HepG2 (cell line): ENCODE measurements at regions not wholly inside any gene's neighbourhood (a gene's known extent, or its start where the extent isn't known, plus 50 kb on each side); places are given as distances from the start of the nearest gene placed in this dataset.

Experiments used
- ATAC-seq: fragments of 200-7000 bp; cut with Tn5 transposase; 3 replicates; pipeline ENCODE4 v1.9.1; 2020; ENCODE audit warnings: mild to moderate bottlenecking, moderate library complexity
- BruUV-seq: library from RNA; stranded (reverse); fragments of 400-500 nt; replicated peaks from 2 replicates; lab custom pipeline; 2021; lab: Mats Ljungman, UMichigan
- CTCF ChIA-PET: fragments of 300-600 bp; formaldehyde crosslinking; extraction: SDS; loops from one replicate; lab custom pipeline; 2021; ENCODE audit warnings: low total read pairs, inconsistent platforms, low intra/inter-chr PET ratio; lab: Yijun Ruan, JAX
- POLR2A ChIA-PET: fragments of 350-600 bp; sonication (Branson Sonifier 250); formaldehyde crosslinking; loops from one replicate; lab custom pipeline; 2020; ENCODE audit warnings: antibody characterized with exemption, inconsistent platforms; lab: Yijun Ruan, JAX
- DNase-seq: peaks from one replicate; pipeline ENCODE4 v3.0.0-alpha.2; 2015; ENCODE audit warnings: low spot score
- FAIRE-seq: peaks from 3 replicates; lab custom pipeline; 2011; peaks lifted over from hg19 to GRCh38; lab: Jason Lieb, UNC
- H2AFZ ChIP-seq: one replicate; pipeline ENCODE4 v1.6.1; 2011; ENCODE audit warnings: low read length, inconsistent platforms
- H3K27ac ChIP-seq: fragments of 300-600 bp; 3 replicates; pipeline ENCODE4 v1.8.0; 2011; ENCODE audit warnings: mixed run types, mild to moderate bottlenecking, mixed read lengths, low read length, inconsistent platforms; ENCODE audit not compliant: insufficient read depth; ENCODE audit errors: extremely low read length
- H3K27me3 ChIP-seq, 2 experiments: fragments of 200-600 bp in 1 of 2; 2 replicates in 1 of 2; 3 replicates in 1 of 2; pipeline versions ENCODE4 v1.6.0 to v1.8.0; 2011; ENCODE audit warnings: low read length in 2 of 2, mild to moderate bottlenecking in 2 of 2, moderate library complexity in 2 of 2, inconsistent platforms in 1 of 2; ENCODE audit not compliant: insufficient read depth in 2 of 2, control insufficient read depth in 1 of 2
- H3K36me3 ChIP-seq, 2 experiments: fragments of 200-600 bp in 1 of 2; replicated peaks in 1 of 2; 2 replicates in 1 of 2; 3 replicates in 1 of 2; pipeline versions ENCODE4 v1.5.1 to v1.8.0; 2011; ENCODE audit warnings: low read length in 2 of 2, inconsistent platforms in 1 of 2; ENCODE audit not compliant: insufficient read depth in 2 of 2, control insufficient read depth in 1 of 2
- H3K4me1 ChIP-seq: 2 replicates; pipeline ENCODE4 v1.5.1; 2012; ENCODE audit warnings: low read length, inconsistent platforms; ENCODE audit not compliant: insufficient read depth
- H3K4me2 ChIP-seq: 2 replicates; pipeline ENCODE4 v1.6.0; 2011; ENCODE audit warnings: low read depth, low read length, inconsistent platforms
- H3K4me3 ChIP-seq, 3 experiments: fragments of 200-600 bp in 1 of 3; sonication (generic), shearing (Covaris generic) in 1 of 3; replicated peaks in 1 of 3; 2 replicates each; pipeline ENCODE4 v1.5.1; 2011 to 2016; ENCODE audit warnings: low read length in 3 of 3, inconsistent platforms in 2 of 3, low read depth in 2 of 3, mild to moderate bottlenecking in 2 of 3, control low read depth in 1 of 3, mixed read lengths in 1 of 3; ENCODE audit not compliant: insufficient read depth in 1 of 3
- H3K79me2 ChIP-seq: one replicate; pipeline ENCODE4 v1.6.1; 2011; ENCODE audit warnings: low read length, inconsistent platforms; ENCODE audit not compliant: insufficient read depth
- H3K9ac ChIP-seq: 2 replicates; pipeline ENCODE4 v1.6.0; 2011; ENCODE audit warnings: mild to moderate bottlenecking, low read depth, low read length, inconsistent platforms; ENCODE audit not compliant: insufficient read depth
- H3K9me3 ChIP-seq: 2 replicates; pipeline ENCODE4 v1.5.1; 2012; ENCODE audit warnings: mild to moderate bottlenecking, low read length
- H4K20me1 ChIP-seq: 2 replicates; pipeline ENCODE4 v1.6.0; 2011; ENCODE audit warnings: inconsistent platforms, mild to moderate bottlenecking, low read length, moderate library complexity; ENCODE audit not compliant: insufficient read depth
- GATA4 ChIP-seq: sonication (generic); IDR thresholded peaks from 2 replicates; pipeline ENCODE4 v1.6.1; 2016; ENCODE audit warnings: antibody characterized with exemption, low read depth, borderline replicate concordance
- GTF2F1 ChIP-seq: fragments of 150-350 bp; IDR thresholded peaks from 2 replicates; pipeline ENCODE4 v1.6.1; 2014; ENCODE audit warnings: low read length
- GTF3A ChIP-seq: sonication (generic); formaldehyde crosslinking; conservative IDR thresholded peaks from 2 replicates; pipeline ENCODE4 v1.4.0; 2020; ENCODE audit warnings: mild to moderate bottlenecking, missing genetic modification reagents
- MATR3 ChIP-seq: sonication (generic); formaldehyde crosslinking; IDR thresholded peaks from 2 replicates; pipeline ENCODE4 v1.4.0; 2020; ENCODE audit warnings: missing genetic modification reagents
- NFIC ChIP-seq: IDR thresholded peaks from 2 replicates; pipeline ENCODE4 v1.6.1; 2012; ENCODE audit warnings: mild to moderate bottlenecking, low read length, inconsistent platforms
- RFX3 ChIP-seq: IDR thresholded peaks from 2 replicates; pipeline ENCODE4 v1.6.1; 2016; ENCODE audit warnings: missing biosample characterization, missing genetic modification reagents
- SP140L ChIP-seq: sonication (generic); formaldehyde crosslinking; IDR thresholded peaks from 2 replicates; pipeline ENCODE4 v1.4.0; 2020; ENCODE audit warnings: missing genetic modification reagents, borderline replicate concordance
- TEAD2 ChIP-seq: sonication (generic); formaldehyde crosslinking; IDR thresholded peaks from 2 replicates; pipeline ENCODE4 v1.9.0; 2021; ENCODE audit warnings: missing genetic modification reagents
- ZNF605 ChIP-seq: sonication (generic); formaldehyde crosslinking; IDR thresholded peaks from 2 replicates; pipeline ENCODE4 v1.8.0; 2022; ENCODE audit warnings: mild to moderate bottlenecking, missing genetic modification reagents
- ZNF768 ChIP-seq: sonication (generic); formaldehyde crosslinking; IDR thresholded peaks from 2 replicates; pipeline ENCODE4 v1.4.0; 2020; ENCODE audit warnings: missing genetic modification reagents
- WGBS: methylation state at CpG from one replicate; pipeline ENCODE4 v1.1.6; 2017; ENCODE audit warnings: low lambda C conversion rate; 5-methylcytosine and 5-hydroxymethylcytosine counted together
- in situ Hi-C: cut with HindIII; loops from 2 replicates; pipeline ENCODE4 v1.10.0; 2017; ENCODE audit warnings: low pct_unique_long_range_greater_than_20kb; ENCODE audit not compliant: extremely low pct_ligation_motif_present
- intact Hi-C: fragments of 100-400 bp; cut with micrococcal nuclease; formaldehyde crosslinking; loops from one replicate; pipeline ENCODE4 v1.10.0; 2022; ENCODE audit not compliant: unreplicated experiment
- TF ChIP-seq, protein P1 (sequence below): sonication (generic); formaldehyde crosslinking; IDR thresholded peaks from 2 replicates; pipeline ENCODE4 v1.4.0; 2020; ENCODE audit warnings: mild to moderate bottlenecking, missing genetic modification reagents
- TF ChIP-seq, protein P2 (sequence below): sonication (generic); formaldehyde crosslinking; conservative IDR thresholded peaks from 2 replicates; pipeline ENCODE4 v1.5.0; 2020; ENCODE audit warnings: missing genetic modification reagents
- TF ChIP-seq, protein P3 (sequence below): sonication (generic); formaldehyde crosslinking; IDR thresholded peaks from 2 replicates; pipeline ENCODE4 v1.4.0; 2020; ENCODE audit warnings: mild to moderate bottlenecking, missing genetic modification reagents
- TF ChIP-seq, protein P4 (sequence below): sonication (generic); formaldehyde crosslinking; IDR thresholded peaks from 2 replicates; pipeline ENCODE4 v1.5.0; 2020; ENCODE audit warnings: mild to moderate bottlenecking, missing genetic modification reagents

DNA sequence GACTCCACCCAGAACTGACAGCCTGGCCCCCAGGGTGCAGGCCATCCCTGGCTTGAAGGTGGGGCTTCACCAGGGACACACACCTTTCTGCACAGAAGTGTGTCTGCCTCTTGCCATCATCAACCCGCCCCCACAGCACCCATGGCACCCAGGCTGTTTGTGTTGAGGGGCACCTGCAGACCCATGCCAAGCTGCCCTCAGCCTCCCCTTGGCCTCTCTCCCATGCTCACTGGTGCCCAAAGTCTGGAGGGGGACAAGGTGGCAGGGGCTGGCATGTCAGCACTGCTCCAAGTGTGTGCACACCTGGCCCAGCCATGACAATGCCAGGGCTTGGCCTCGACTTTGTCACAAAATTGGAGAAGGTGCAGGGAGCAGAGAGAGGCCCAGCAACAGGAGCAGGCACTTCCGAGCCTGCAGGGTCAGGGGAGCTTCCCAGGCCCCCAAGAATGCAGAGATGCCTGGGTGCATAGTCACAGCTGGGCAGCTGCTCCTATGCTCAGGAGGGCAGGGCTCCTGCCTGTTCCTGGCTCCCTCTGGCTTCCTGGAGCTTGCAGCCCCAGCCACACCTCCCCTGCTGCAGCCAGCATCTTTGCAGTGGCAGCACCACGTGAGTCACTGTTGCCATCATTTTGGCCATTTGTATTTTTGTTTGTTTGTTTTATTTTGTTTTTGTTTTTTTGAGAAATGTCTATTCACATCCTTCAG lies 280.6 kb upstream of the UBE2E3 start:
- no peaks in the 10 kb centered on the region for H3K36me3 ChIP-seq
- H3K9me3 ChIP-seq: no peaks in the 10 kb centered on the region
- POLR2A ChIA-PET: no interaction called here
- TF ChIP-seq TEAD2 (CRISPR knock-in tag) (no peak), MATR3 (no peak), ZNF768 (no peak), GTF3A (CRISPR knock-in tag) (no peak), SP140L (CRISPR knock-in tag) (no peak)
- TF ChIP-seq, protein P1, sequence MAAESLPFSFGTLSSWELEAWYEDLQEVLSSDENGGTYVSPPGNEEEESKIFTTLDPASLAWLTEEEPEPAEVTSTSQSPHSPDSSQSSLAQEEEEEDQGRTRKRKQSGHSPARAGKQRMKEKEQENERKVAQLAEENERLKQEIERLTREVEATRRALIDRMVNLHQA (CRISPR knock-in tag): no peak
- no peak overlapping the region for H2AFZ ChIP-seq
- CTCF ChIA-PET: no interaction called here
- no peak overlapping the region for H3K4me3 ChIP-seq
- H3K9ac ChIP-seq: no peak overlapping the region
- ATAC-seq (peak; percentile 65), DNase-seq (no peak), FAIRE-seq (no peak)
- no peaks in the 10 kb centered on the region for H3K27me3 ChIP-seq
- no TSS peak for BruUV-seq
- no peaks in the 10 kb centered on the region for H3K4me1 ChIP-seq
- in situ Hi-C loops (no loop called here), intact Hi-C loops (no loop called here)
- H4K20me1 ChIP-seq: no peaks in the 10 kb centered on the region
- H3K4me2 ChIP-seq: no peak overlapping the region
- WGBS: 1% methylated on average over 3 of the region's 4 CpGs
- H3K79me2 ChIP-seq: no peaks in the 10 kb centered on the region
- no peak overlapping the region for H3K27ac ChIP-seq

DNA sequence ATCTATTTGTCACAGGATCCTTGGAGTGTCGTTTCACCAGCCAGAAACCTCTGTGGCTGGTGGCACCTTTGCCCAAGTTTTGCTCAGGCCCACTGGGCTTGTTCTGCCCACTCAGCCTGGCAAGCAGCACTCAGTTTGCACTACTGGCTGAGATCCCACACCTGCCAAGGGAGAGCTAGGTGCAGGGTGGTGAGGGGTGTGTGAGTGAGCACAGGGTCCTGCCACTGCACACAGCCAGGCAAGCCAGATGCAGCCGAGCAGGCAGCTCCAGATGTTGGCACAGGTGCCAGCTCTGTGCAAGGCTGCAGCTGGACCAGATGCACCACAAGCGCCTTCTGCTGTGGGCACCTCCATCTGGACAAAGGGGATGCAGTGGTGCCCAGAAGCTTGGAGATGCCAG lies 281.7 kb upstream of the UBE2E3 start:
- in situ Hi-C loops (no loop called here), intact Hi-C loops (no loop called here)
- no peak overlapping the region for H2AFZ ChIP-seq
- no peaks in the 10 kb centered on the region for H3K79me2 ChIP-seq
- ChIA-PET POLR2A (no interaction called here), CTCF (no interaction called here)
- H3K4me1 ChIP-seq: no peaks in the 10 kb centered on the region
- H3K36me3 ChIP-seq: no peaks in the 10 kb centered on the region
- no peak overlapping the region for H3K4me3 ChIP-seq
- DNase-seq (no peak), ATAC-seq (no peak; the same call in 2 of the 3 replicates), FAIRE-seq (no peak)
- no peak overlapping the region for H3K4me2 ChIP-seq
- BruUV-seq: no TSS peak
- H3K9ac ChIP-seq: no peak overlapping the region
- WGBS: 0% methylated on average over 3 of the region's 3 CpGs
- no peak overlapping the region for H3K27ac ChIP-seq
- H4K20me1 ChIP-seq: no peaks in the 10 kb centered on the region
- H3K9me3 ChIP-seq: no peaks in the 10 kb centered on the region
- H3K27me3 ChIP-seq: no peaks in the 10 kb centered on the region
- TF ChIP-seq ZNF605 (no peak), RFX3 (no peak), NFIC (no peak), GTF2F1 (no peak), GATA4 (no peak)
- TF ChIP-seq, protein P2, sequence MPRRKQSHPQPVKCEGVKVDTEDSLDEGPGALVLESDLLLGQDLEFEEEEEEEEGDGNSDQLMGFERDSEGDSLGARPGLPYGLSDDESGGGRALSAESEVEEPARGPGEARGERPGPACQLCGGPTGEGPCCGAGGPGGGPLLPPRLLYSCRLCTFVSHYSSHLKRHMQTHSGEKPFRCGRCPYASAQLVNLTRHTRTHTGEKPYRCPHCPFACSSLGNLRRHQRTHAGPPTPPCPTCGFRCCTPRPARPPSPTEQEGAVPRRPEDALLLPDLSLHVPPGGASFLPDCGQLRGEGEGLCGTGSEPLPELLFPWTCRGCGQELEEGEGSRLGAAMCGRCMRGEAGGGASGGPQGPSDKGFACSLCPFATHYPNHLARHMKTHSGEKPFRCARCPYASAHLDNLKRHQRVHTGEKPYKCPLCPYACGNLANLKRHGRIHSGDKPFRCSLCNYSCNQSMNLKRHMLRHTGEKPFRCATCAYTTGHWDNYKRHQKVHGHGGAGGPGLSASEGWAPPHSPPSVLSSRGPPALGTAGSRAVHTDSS (CRISPR knock-in tag): no peak
- TF ChIP-seq, protein P3, sequence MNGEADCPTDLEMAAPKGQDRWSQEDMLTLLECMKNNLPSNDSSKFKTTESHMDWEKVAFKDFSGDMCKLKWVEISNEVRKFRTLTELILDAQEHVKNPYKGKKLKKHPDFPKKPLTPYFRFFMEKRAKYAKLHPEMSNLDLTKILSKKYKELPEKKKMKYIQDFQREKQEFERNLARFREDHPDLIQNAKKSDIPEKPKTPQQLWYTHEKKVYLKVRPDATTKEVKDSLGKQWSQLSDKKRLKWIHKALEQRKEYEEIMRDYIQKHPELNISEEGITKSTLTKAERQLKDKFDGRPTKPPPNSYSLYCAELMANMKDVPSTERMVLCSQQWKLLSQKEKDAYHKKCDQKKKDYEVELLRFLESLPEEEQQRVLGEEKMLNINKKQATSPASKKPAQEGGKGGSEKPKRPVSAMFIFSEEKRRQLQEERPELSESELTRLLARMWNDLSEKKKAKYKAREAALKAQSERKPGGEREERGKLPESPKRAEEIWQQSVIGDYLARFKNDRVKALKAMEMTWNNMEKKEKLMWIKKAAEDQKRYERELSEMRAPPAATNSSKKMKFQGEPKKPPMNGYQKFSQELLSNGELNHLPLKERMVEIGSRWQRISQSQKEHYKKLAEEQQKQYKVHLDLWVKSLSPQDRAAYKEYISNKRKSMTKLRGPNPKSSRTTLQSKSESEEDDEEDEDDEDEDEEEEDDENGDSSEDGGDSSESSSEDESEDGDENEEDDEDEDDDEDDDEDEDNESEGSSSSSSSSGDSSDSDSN (CRISPR knock-in tag): no peak
- TF ChIP-seq, protein P4, sequence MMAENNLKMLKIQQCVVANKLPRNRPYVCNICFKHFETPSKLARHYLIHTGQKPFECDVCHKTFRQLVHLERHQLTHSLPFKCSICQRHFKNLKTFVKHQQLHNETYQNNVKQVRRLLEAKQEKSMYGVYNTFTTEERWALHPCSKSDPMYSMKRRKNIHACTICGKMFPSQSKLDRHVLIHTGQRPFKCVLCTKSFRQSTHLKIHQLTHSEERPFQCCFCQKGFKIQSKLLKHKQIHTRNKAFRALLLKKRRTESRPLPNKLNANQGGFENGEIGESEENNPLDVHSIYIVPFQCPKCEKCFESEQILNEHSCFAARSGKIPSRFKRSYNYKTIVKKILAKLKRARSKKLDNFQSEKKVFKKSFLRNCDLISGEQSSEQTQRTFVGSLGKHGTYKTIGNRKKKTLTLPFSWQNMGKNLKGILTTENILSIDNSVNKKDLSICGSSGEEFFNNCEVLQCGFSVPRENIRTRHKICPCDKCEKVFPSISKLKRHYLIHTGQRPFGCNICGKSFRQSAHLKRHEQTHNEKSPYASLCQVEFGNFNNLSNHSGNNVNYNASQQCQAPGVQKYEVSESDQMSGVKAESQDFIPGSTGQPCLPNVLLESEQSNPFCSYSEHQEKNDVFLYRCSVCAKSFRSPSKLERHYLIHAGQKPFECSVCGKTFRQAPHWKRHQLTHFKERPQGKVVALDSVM: no peak
